Liver (tissue), 7 donors: ENCODE measurements at regions not wholly inside any gene's neighbourhood (a gene's known extent, or its start where the extent isn't known, plus 50 kb on each side); places are given as distances from the start of the nearest gene placed in this dataset.

ENCODE experiments used
- DNase-seq: peaks from one replicate; pipeline ENCODE4 v3.0.0-alpha.2; 2017; ENCODE audit warnings: low spot score
- H3K27ac ChIP-seq, 2 donors: one replicate each; pipeline ENCODE4 v1.7.0; 2013; ENCODE audit warnings: inconsistent platforms in 2 of 2, low read length in 2 of 2, control low read depth in 1 of 2, low read depth in 1 of 2, mild to moderate bottlenecking in 1 of 2
- H3K27me3 ChIP-seq, 4 donors: one replicate each; pipeline versions ENCODE4 v1.6.1 to v1.7.0; 2013; ENCODE audit warnings: low read length in 3 of 4, inconsistent platforms in 1 of 4, mild to moderate bottlenecking in 1 of 4, moderate library complexity in 1 of 4; ENCODE audit not compliant: control insufficient read depth in 4 of 4, insufficient read depth in 4 of 4
- H3K36me3 ChIP-seq, 4 donors: one replicate each; pipeline versions ENCODE4 v1.6.1 to v1.7.0; 2013; ENCODE audit warnings: low read length in 3 of 4, mild to moderate bottlenecking in 3 of 4, low read depth in 1 of 4, moderate library complexity in 1 of 4; ENCODE audit not compliant: control insufficient read depth in 4 of 4, insufficient read depth in 3 of 4
- H3K4me1 ChIP-seq, 4 donors: one replicate each; pipeline versions ENCODE4 v1.6.1 to v1.7.0; 2013; ENCODE audit warnings: low read length in 3 of 4, mild to moderate bottlenecking in 3 of 4, moderate library complexity in 1 of 4; ENCODE audit not compliant: control insufficient read depth in 4 of 4, insufficient read depth in 4 of 4
- H3K4me3 ChIP-seq, 3 donors: one replicate each; pipeline versions ENCODE4 v1.6.1 to v1.7.0; 2013; ENCODE audit warnings: low read length in 3 of 3, control low read depth in 1 of 3, low read depth in 1 of 3, mild to moderate bottlenecking in 1 of 3
- H3K9ac ChIP-seq, 2 donors: one replicate each; pipeline ENCODE4 v1.7.0; 2013; ENCODE audit warnings: low read length in 2 of 2, mild to moderate bottlenecking in 2 of 2, moderate library complexity in 2 of 2, control low read depth in 1 of 2, low read depth in 1 of 2
- H3K9me3 ChIP-seq, 4 donors: one replicate each; pipeline versions ENCODE4 v1.6.1 to v1.7.0; 2013; ENCODE audit warnings: low read length in 3 of 4; ENCODE audit not compliant: control insufficient read depth in 4 of 4
- EGR1 ChIP-seq, 2 donors: IDR thresholded peaks; 2 replicates each; pipeline ENCODE4 v1.6.1; 2016 to 2018; ENCODE audit warnings: antibody characterized with exemption in 2 of 2, low read depth in 2 of 2
- FOXA1 ChIP-seq: IDR thresholded peaks from 2 replicates; pipeline ENCODE4 v1.6.1; 2016; ENCODE audit warnings: antibody characterized with exemption
- FOXA2 ChIP-seq: IDR thresholded peaks from 2 replicates; pipeline ENCODE4 v1.6.1; 2016; ENCODE audit warnings: antibody characterized with exemption
- GABPA ChIP-seq, 2 donors: IDR thresholded peaks in 1 of 2; conservative IDR thresholded peaks in 1 of 2; 2 replicates each; pipeline ENCODE4 v1.6.1; 2016; ENCODE audit warnings: antibody characterized with exemption in 2 of 2, mild to moderate bottlenecking in 1 of 2, moderate library complexity in 1 of 2
- HNF4G ChIP-seq: IDR thresholded peaks from 2 replicates; pipeline ENCODE4 v1.6.1; 2016; ENCODE audit warnings: antibody characterized with exemption
- NR2F2 ChIP-seq: IDR thresholded peaks from 2 replicates; pipeline ENCODE4 v1.6.1; 2016; ENCODE audit warnings: antibody characterized with exemption
- RAD21 ChIP-seq, 2 donors: IDR thresholded peaks; 2 replicates each; pipeline ENCODE4 v1.6.1; 2016; ENCODE audit warnings: antibody characterized with exemption in 2 of 2, mild to moderate bottlenecking in 2 of 2
- RXRA ChIP-seq, 2 donors: IDR thresholded peaks; 2 replicates each; pipeline ENCODE4 v1.6.1; 2017 to 2018; ENCODE audit warnings: antibody characterized with exemption in 2 of 2, mild to moderate bottlenecking in 1 of 2
- SP1 ChIP-seq: IDR thresholded peaks from 2 replicates; pipeline ENCODE4 v1.6.1; 2018; ENCODE audit warnings: antibody characterized with exemption, mild to moderate bottlenecking
- TAF1 ChIP-seq: conservative IDR thresholded peaks from 2 replicates; pipeline ENCODE4 v1.6.1; 2016; ENCODE audit warnings: antibody characterized with exemption, mild to moderate bottlenecking
- YY1 ChIP-seq: IDR thresholded peaks from 2 replicates; pipeline ENCODE4 v1.6.1; 2016; ENCODE audit warnings: antibody characterized with exemption, mild to moderate bottlenecking
- WGBS: extraction: QIAGEN DNeasy Blood & Tissue Kit; methylation state at CpG from one replicate; pipeline ENCODE4 v1.1.7; 2013; 5-methylcytosine and 5-hydroxymethylcytosine counted together
- TF ChIP-seq, protein P1 (sequence below): IDR thresholded peaks from 2 replicates; pipeline ENCODE4 v1.6.1; 2016; ENCODE audit warnings: antibody characterized with exemption
- TF ChIP-seq, protein P2 (sequence below): IDR thresholded peaks from 2 replicates; pipeline ENCODE4 v1.6.1; 2016; ENCODE audit warnings: antibody characterized with exemption
- TF ChIP-seq, protein P3 (sequence below): IDR thresholded peaks from 2 replicates; pipeline ENCODE4 v1.6.1; 2016; ENCODE audit warnings: antibody characterized with exemption, mild to moderate bottlenecking
- donor health status: healthy.
- donor health status: healthy.
- donor health status: healthy.
- donor health status: healthy.

DNA sequence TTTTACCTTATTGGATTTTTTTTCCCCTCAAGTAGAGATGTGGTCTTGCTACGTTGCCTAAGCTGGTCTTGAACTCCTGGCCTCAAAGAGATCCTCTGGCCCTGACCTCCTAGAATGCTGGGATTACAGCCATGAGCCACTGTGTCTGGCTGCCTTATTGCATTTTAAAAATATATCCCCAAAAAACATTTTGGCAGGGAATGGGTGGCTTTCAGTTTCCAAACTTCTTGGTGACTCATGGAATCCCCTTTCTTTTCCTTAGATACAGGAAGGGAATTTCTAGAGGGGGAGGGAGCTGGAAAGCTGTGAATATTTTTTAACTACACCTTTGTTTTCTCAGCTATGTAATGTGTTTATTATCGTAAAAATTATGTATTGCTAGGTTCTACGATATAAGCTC, 73.3 kb downstream of the SNRPE start:
- Histone ChIP-seq H3K9me3 (no peaks in the 10 kb centered on the region), H3K4me3 (no peak overlapping the region), H3K27me3 (no peaks in the 10 kb centered on the region), H3K27ac (no peak overlapping the region), H3K9ac (no peak overlapping the region), H3K36me3 (no peaks in the 10 kb centered on the region), H3K4me1 (no peaks in the 10 kb centered on the region)
- DNase-seq, result no peak
- 85% methylated on average over 3 of the region's 3 CpGs for WGBS
- TF ChIP-seq, protein P1, sequence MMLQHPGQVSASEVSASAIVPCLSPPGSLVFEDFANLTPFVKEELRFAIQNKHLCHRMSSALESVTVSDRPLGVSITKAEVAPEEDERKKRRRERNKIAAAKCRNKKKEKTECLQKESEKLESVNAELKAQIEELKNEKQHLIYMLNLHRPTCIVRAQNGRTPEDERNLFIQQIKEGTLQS, result no peak
- TF ChIP-seq EGR1 (IDR thresholded peaks at IDR 0.05; ENCODE audit: low read depth in 2 of 2) (no peak), RXRA (IDR thresholded peaks at IDR 0.05) (no peak), TAF1 (no peak), NR2F2 (no peak), HNF4G (no peak)
- TF ChIP-seq, protein P2, sequence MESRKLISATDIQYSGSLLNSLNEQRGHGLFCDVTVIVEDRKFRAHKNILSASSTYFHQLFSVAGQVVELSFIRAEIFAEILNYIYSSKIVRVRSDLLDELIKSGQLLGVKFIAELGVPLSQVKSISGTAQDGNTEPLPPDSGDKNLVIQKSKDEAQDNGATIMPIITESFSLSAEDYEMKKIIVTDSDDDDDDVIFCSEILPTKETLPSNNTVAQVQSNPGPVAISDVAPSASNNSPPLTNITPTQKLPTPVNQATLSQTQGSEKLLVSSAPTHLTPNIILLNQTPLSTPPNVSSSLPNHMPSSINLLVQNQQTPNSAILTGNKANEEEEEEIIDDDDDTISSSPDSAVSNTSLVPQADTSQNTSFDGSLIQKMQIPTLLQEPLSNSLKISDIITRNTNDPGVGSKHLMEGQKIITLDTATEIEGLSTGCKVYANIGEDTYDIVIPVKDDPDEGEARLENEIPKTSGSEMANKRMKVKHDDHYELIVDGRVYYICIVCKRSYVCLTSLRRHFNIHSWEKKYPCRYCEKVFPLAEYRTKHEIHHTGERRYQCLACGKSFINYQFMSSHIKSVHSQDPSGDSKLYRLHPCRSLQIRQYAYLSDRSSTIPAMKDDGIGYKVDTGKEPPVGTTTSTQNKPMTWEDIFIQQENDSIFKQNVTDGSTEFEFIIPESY, result no peak
- TF ChIP-seq, protein P3, sequence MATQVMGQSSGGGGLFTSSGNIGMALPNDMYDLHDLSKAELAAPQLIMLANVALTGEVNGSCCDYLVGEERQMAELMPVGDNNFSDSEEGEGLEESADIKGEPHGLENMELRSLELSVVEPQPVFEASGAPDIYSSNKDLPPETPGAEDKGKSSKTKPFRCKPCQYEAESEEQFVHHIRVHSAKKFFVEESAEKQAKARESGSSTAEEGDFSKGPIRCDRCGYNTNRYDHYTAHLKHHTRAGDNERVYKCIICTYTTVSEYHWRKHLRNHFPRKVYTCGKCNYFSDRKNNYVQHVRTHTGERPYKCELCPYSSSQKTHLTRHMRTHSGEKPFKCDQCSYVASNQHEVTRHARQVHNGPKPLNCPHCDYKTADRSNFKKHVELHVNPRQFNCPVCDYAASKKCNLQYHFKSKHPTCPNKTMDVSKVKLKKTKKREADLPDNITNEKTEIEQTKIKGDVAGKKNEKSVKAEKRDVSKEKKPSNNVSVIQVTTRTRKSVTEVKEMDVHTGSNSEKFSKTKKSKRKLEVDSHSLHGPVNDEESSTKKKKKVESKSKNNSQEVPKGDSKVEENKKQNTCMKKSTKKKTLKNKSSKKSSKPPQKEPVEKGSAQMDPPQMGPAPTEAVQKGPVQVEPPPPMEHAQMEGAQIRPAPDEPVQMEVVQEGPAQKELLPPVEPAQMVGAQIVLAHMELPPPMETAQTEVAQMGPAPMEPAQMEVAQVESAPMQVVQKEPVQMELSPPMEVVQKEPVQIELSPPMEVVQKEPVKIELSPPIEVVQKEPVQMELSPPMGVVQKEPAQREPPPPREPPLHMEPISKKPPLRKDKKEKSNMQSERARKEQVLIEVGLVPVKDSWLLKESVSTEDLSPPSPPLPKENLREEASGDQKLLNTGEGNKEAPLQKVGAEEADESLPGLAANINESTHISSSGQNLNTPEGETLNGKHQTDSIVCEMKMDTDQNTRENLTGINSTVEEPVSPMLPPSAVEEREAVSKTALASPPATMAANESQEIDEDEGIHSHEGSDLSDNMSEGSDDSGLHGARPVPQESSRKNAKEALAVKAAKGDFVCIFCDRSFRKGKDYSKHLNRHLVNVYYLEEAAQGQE, result no peak

DNA sequence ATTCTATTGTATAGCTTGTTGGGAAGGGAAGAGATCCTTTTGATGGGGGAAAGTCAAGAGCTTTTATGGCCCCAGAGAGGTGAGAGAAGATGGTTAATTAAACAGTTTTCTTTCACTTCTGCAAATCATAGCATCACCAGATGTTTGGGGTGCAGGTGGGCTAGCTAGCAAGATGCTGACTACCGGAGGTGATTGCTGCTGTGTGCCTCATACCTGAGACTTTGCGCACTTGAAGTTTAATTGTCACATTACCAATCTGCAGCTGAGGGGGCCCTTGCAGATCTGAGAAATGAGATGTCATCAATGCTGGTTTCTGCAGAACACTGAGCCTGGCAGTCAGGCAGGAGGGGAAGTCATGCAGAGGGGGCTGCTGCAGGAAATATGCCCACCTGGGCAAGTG, 73.9 kb downstream of the SNRPE start:
- TF ChIP-seq GABPA (IDR thresholded peaks at IDR 0.05 in 1 of 2, conservative IDR thresholded peaks at IDR 0.05 in 1 of 2) (no peak), FOXA1 (no peak), RAD21 (IDR thresholded peaks at IDR 0.05) (no peak), HNF4G (no peak), YY1 (no peak), TAF1 (no peak), SP1 (no peak), NR2F2 (no peak), FOXA2 (no peak), EGR1 (IDR thresholded peaks at IDR 0.05; ENCODE audit: low read depth in 2 of 2) (no peak)
- TF ChIP-seq, protein P3, result no peak
- TF ChIP-seq, protein P1, result no peak
- TF ChIP-seq, protein P2, result no peak
- Histone ChIP-seq H3K9me3 (no peaks in the 10 kb centered on the region), H3K4me3 (no peak overlapping the region), H3K27me3 (no peaks in the 10 kb centered on the region), H3K27ac (no peak overlapping the region), H3K9ac (no peak overlapping the region), H3K36me3 (no peaks in the 10 kb centered on the region), H3K4me1 (no peaks in the 10 kb centered on the region)
- 93% methylated on average over 2 of the region's 2 CpGs for WGBS
- DNase-seq, result no peak
